22Rv1 (cell line): ENCODE measurements at regions not wholly inside any gene's neighbourhood (a gene's known extent, or its start where the extent isn't known, plus 50 kb on each side); places are given as distances from the start of the nearest gene placed in this dataset.

ENCODE experiments used
- H3K27ac ChIP-seq: fragments of 450-650 bp; 2 replicates; pipeline ENCODE4 v1.5.1; 2017
- CTCF ChIP-seq: fragments of 450-650 bp; IDR thresholded peaks from 2 replicates; pipeline ENCODE4 v1.5.1; 2017; ENCODE audit warnings: mild to moderate bottlenecking
- ZFX ChIP-seq: fragments of 450-650 bp; IDR thresholded peaks from 2 replicates; pipeline ENCODE4 v1.6.1; 2017; ENCODE audit warnings: antibody characterized with exemption, borderline replicate concordance

DNA sequence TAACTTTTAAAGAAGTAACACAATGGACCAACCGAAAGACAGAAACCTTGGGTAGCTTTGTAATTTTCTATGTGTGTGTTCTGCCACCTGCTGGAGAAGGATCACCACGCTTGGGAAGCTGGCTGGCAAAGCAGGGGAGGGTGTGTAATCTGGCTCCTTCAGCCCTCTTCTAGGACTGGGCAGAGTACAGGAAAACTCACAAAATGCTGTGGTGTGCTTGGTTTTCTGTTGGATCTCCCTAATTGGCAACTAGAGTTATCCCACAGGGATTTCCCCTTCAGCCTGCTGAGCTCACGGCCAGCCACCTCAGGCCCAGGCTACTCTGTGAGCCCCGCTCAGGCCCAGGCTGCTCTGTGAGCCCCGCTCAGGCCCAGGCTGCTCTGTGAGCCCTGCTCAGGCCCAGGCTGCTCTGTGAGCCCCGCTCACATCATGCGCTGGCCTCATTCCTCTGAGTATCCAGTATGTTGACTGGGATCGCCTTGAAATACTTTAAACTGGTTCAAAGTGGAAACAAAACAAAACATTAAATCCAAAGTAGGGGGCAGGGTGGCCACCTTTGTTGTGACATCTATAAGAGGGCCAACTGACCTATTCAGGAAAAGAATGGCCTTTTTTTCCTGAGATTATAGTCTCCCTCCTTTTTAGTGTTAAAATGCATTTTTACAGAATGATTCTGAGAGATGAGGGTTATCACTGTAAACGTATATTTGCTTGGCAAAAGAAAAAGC is 52.0 kb upstream of the RNU6-8 start:
- H3K27ac ChIP-seq, result no peak overlapping the region
- peak; percentile 80 for TF ChIP-seq CTCF
- TF ChIP-seq ZFX, result no peak

GRCh38 chr14:32255789-32256188 is 52.7 kb upstream of the RNU6-8 start:
- H3K27ac ChIP-seq, result no peak overlapping the region
- no peak for TF ChIP-seq CTCF
- no peak for TF ChIP-seq ZFX

GRCh38 chr14:32256576-32256975 is 53.5 kb upstream of the RNU6-8 start:
- H3K27ac ChIP-seq, result no peak overlapping the region
- TF ChIP-seq CTCF (no peak), ZFX (no peak)

DNA sequence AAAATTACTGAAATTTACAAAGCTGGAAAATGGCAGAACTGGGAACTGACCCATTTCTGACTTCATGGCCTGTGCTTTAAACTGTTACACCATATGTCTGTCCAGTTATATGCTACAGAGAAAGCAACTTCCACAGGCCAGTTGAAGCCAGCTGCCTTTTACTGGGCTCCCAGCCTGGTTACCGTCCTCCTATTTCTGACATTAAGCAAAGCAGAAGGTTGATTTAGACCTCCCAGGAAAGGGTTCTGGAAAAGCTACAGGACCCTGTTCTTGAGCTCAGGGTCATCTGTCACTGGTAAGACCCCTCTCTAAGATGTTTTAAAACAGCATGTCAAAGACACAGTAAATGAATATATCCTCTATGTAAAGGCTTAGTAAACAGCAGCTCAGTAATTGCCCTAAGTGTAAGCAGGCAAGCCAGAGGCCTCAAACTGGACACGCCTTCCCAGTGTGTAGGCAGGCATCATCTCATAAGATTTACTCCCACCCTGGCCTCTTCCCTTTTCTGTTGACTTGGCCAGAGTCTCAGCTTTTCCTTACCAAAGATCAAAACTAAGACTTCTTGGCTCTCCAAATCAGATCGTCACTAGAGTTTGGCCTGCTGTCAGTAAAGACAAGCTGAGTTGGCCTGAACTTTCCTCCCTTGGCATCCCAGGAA is 55.4 kb upstream of the RNU6-8 start:
- H3K27ac ChIP-seq, result no peak overlapping the region

DNA sequence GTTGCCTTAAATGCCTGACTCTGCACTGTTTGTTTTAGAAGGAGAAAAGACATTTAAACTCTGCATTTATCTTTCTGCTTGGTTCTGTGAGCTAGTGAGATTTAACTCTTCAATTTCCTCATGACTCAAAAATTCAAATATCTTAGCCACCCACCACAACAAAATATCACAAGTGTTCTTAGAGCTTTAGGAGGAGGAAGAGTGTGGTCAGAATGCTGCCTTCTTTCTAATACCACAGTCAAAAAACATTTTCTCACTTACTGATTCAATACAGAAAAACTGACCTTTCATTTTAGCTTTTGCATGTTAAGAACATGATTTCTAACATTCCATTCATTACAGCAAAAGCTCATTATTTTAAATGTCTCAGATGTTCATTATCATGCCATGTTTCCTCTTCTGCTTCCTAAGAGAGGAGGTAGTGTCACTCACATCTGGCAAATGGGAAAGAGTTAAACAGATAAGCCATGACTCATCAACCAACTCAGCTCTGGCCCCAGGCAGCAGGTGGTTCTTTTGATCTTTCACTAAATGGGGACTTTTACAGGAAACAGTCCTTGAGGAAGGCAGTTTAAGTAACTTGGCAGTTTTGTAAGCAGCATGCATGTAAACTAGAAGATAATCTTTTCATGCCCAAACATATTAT is 56.4 kb upstream of the RNU6-8 start:
- TF ChIP-seq CTCF (no peak), ZFX (no peak)
- H3K27ac ChIP-seq, result no peak overlapping the region

More for the DNA sequence above, 55.4 kb upstream of the RNU6-8 start:
- TF ChIP-seq CTCF (no peak), ZFX (no peak)

DNA sequence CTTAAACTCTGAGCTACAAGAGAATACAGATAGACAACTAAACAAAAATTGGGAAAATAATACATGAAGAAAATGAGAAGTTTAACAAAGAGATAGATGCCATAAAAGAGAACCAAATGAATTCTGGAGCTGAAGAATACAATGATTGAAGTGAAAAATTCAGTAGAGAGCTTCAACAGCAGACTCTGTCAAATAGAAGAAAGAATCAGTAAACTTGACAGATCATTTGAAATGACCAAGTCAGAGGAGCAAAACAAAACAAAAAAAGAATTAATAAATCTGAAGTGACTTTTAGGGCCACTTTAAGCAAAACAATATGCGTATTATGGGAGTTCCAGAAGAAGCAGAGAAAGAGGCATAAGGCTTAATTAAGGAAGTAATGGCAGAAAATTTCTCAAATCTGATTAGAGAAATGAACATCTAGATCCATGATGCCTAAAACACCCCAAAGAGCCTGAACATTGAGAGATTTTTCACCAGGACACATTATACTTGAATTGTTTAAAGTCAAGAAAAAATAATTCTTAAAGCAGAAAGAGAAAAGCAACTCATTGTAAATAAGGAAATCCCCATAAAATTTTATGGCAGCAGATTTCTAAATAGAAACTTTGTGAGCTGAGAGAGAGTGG is 61.0 kb upstream of the RNU6-8 start:
- no peak for TF ChIP-seq CTCF
- TF ChIP-seq ZFX, result no peak
- no peak overlapping the region for H3K27ac ChIP-seq
